DOHH2 (cell line): ENCODE measurements at regions not wholly inside any gene's neighbourhood (a gene's known extent, or its start where the extent isn't known, plus 50 kb on each side); places are given as distances from the start of the nearest gene placed in this dataset.
"Not testable (repeated sequence)": the region's sequence is repeated elsewhere in the genome, so short reads cannot be mapped to it uniquely, and the experiment has no call there.

ENCODE experiments used
- H3F3A ChIP-seq: fragments of 200-600 bp; sonication (generic), shearing (Covaris generic); 2 replicates; pipeline ENCODE4 v1.6.0; 2016; ENCODE audit warnings: antibody characterized with exemption, mild to moderate bottlenecking; ENCODE audit not compliant: control insufficient read depth, insufficient read depth
- H3K27ac ChIP-seq: fragments of 200-600 bp; sonication (generic); 2 replicates; pipeline ENCODE4 v1.5.1; 2014; ENCODE audit warnings: low read depth, mild to moderate bottlenecking, low read length, moderate library complexity
- H3K27me3 ChIP-seq: fragments of 200-600 bp; sonication (generic); 2 replicates; pipeline ENCODE4 v1.6.1; 2014; ENCODE audit warnings: mild to moderate bottlenecking, low read length, mixed read lengths; ENCODE audit not compliant: control insufficient read depth
- H3K36me3 ChIP-seq: fragments of 200-600 bp; sonication (generic); 2 replicates; pipeline ENCODE4 v1.6.1; 2014; ENCODE audit warnings: mild to moderate bottlenecking, low read length, moderate library complexity, mixed read lengths; ENCODE audit not compliant: control insufficient read depth
- H3K4me1 ChIP-seq: fragments of 200-600 bp; sonication (generic); 2 replicates; pipeline ENCODE4 v1.6.1; 2014; ENCODE audit warnings: mild to moderate bottlenecking, low read length, mixed read lengths; ENCODE audit not compliant: control insufficient read depth
- H3K4me2 ChIP-seq: fragments of 200-600 bp; sonication (generic); 2 replicates; pipeline ENCODE4 v1.6.0; 2014; ENCODE audit warnings: mild to moderate bottlenecking, low read length, moderate library complexity
- H3K4me3 ChIP-seq: fragments of 200-600 bp; sonication (generic); 2 replicates; pipeline ENCODE4 v1.5.1; 2014; ENCODE audit warnings: mild to moderate bottlenecking, low read length, mixed read lengths
- H3K79me2 ChIP-seq: fragments of 200-600 bp; sonication (generic); 2 replicates; pipeline ENCODE4 v1.6.1; 2014; ENCODE audit warnings: mild to moderate bottlenecking, low read length, mixed read lengths; ENCODE audit not compliant: control insufficient read depth
- H3K9me2 ChIP-seq: fragments of 200-600 bp; sonication (generic); replicated peaks from 2 replicates; pipeline ENCODE4 v1.6.1; 2014; ENCODE audit warnings: mild to moderate bottlenecking, low read length, mixed read lengths; ENCODE audit not compliant: control insufficient read depth
- H3K9me3 ChIP-seq: fragments of 200-600 bp; sonication (generic); 2 replicates; pipeline ENCODE4 v1.6.1; 2014; ENCODE audit warnings: antibody characterized with exemption, low read length, mixed read lengths; ENCODE audit not compliant: control insufficient read depth, insufficient read depth
- H4K20me1 ChIP-seq: fragments of 200-600 bp; sonication (generic); 2 replicates; pipeline ENCODE4 v1.6.0; 2014; ENCODE audit warnings: low read depth, mild to moderate bottlenecking, antibody characterized with exemption, low read length, moderate library complexity; ENCODE audit not compliant: control insufficient read depth, insufficient read depth
- EZH2phosphoT487 ChIP-seq: fragments of 200-600 bp; sonication (generic); IDR thresholded peaks from 2 replicates; pipeline ENCODE4 v1.6.1; 2017; ENCODE audit warnings: borderline replicate concordance, mild to moderate bottlenecking, antibody characterized with exemption, low read length, moderate library complexity, mixed read lengths
- TF ChIP-seq, protein P1 (sequence below): fragments of 200-600 bp; sonication (generic); IDR thresholded peaks from one replicate; pipeline ENCODE4 v1.5.1; 2014; ENCODE audit warnings: antibody characterized with exemption, mild to moderate bottlenecking, low read depth, low read length; ENCODE audit not compliant: poor library complexity, severe bottlenecking

GRCh38 chr2:90215880-90216279 is 1524.4 kb downstream of the RPIA start:
- peaks cover 68% of the 10 kb centered on the region for H3K4me1 ChIP-seq
- not testable (repeated sequence) for H3K9me2 ChIP-seq, H3K4me3 ChIP-seq, H3K79me2 ChIP-seq, H3K27me3 ChIP-seq, H3K27ac ChIP-seq, H3K36me3 ChIP-seq, H3K9me3 ChIP-seq, H4K20me1 ChIP-seq, H3F3A ChIP-seq
- TF ChIP-seq, protein P1, sequence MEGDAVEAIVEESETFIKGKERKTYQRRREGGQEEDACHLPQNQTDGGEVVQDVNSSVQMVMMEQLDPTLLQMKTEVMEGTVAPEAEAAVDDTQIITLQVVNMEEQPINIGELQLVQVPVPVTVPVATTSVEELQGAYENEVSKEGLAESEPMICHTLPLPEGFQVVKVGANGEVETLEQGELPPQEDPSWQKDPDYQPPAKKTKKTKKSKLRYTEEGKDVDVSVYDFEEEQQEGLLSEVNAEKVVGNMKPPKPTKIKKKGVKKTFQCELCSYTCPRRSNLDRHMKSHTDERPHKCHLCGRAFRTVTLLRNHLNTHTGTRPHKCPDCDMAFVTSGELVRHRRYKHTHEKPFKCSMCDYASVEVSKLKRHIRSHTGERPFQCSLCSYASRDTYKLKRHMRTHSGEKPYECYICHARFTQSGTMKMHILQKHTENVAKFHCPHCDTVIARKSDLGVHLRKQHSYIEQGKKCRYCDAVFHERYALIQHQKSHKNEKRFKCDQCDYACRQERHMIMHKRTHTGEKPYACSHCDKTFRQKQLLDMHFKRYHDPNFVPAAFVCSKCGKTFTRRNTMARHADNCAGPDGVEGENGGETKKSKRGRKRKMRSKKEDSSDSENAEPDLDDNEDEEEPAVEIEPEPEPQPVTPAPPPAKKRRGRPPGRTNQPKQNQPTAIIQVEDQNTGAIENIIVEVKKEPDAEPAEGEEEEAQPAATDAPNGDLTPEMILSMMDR = peak; percentile 40
- H3K4me2 ChIP-seq = 0 out of 2 replicates have a peak overlapping the region, but pooled peaks have one; percentile 8

- H3K4me1 ChIP-seq = peaks cover 73% of the 10 kb centered on the region
- peak overlapping the region; percentile 33; the same call in 1 of the 2 replicates for H3K4me2 ChIP-seq
- H3F3A ChIP-seq, H4K20me1 ChIP-seq, H3K27me3 ChIP-seq, H3K9me3 ChIP-seq, H3K79me2 ChIP-seq, H3K9me2 ChIP-seq, H3K36me3 ChIP-seq: not testable (repeated sequence)
- H3K27ac ChIP-seq = 0 out of 2 replicates have a peak overlapping the region, but pooled peaks have one; percentile 18
- 0 out of 2 replicates have a peak overlapping the region, but pooled peaks have one; percentile 12 for H3K4me3 ChIP-seq
Observed at GRCh38 chr2:90216801-90217200, 1525.3 kb downstream of the RPIA start.

DNA sequence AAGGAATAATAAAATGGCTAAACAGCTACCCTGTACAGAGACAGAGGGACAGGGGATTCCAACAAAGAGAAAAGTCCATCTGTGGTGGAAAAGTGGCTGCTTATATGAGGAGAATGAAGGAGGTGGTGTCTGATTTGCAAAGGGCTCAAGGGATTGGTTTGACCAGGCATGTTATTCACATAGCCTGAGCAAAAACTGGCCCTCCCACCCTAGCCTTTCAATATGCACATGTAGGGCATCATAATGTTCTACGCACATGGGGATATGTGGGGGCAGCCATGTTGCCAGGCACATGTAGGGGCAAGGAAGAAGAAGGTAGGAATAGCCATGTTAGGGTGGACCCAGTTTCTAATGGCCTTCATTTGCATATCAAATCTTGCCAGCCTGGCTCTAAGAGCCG is 1527.1 kb downstream of the RPIA start:
- H3K36me3 ChIP-seq, H3K9me3 ChIP-seq, H3F3A ChIP-seq, H3K27me3 ChIP-seq, H3K9me2 ChIP-seq, H4K20me1 ChIP-seq, H3K79me2 ChIP-seq: not testable (repeated sequence)
- Histone ChIP-seq H3K27ac (peak overlapping the region; percentile 14), H3K4me1 (peaks cover 80% of the 10 kb centered on the region), H3K4me2 (peak overlapping the region; percentile 52), H3K4me3 (peak overlapping the region; percentile 44; the same call in 1 of the 2 replicates)

GRCh38 chr2:90220623-90221299 is 1529.3 kb downstream of the RPIA start:
- H3K4me1 ChIP-seq = peaks cover 63% of the 10 kb centered on the region
- H3K79me2 ChIP-seq, H3K27me3 ChIP-seq, H3F3A ChIP-seq, H3K9me2 ChIP-seq, H3K36me3 ChIP-seq, H4K20me1 ChIP-seq, H3K9me3 ChIP-seq: not testable (repeated sequence)
- H3K4me2 ChIP-seq = peak overlapping the region; percentile 94
- peak overlapping the region; percentile 91 for H3K27ac ChIP-seq
- peak overlapping the region; percentile 94 for H3K4me3 ChIP-seq

DNA sequence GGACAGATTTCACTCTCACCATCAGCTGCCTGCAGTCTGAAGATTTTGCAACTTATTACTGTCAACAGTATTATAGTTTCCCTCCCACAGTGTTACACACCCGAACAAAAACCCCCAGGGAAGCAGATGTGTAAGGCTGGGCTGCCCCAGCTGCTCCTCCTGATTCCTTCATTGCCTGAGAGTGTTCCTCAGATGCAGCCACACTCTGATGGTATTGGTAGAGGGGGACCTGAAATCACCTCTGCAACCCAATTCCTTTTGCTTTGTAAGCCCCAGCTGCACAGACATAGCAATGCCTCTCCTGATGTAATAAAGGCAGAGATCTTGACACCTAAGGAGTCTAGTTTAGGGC is 1529.8 kb downstream of the RPIA start:
- Histone ChIP-seq H3K4me2 (peak overlapping the region; percentile 94), H3K4me3 (peak overlapping the region; percentile 94)

DNA sequence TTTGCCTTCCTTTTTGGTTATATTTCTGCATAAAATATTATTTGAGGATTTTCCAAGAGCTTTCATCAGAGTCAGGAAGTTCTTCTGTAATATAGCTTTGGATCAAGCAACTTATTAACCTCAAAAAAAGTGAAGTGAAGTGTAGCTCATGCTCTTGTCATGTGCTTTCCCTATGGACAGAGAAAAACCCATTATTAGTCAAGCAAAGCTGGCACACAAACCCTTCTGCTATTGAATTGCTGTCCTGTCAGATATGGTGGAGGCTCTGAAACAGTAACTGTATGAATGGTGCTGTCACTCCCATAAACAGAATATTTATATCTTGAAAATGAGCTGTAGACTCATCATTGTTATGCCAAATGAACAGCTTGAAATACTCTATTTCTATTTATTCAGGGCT is 1533.3 kb downstream of the RPIA start:
- peaks cover 33% of the 10 kb centered on the region for H3K4me1 ChIP-seq
- not testable (repeated sequence) for H4K20me1 ChIP-seq, H3F3A ChIP-seq, H3K79me2 ChIP-seq, H3K4me3 ChIP-seq, H3K36me3 ChIP-seq, H3K9me2 ChIP-seq, H3K4me2 ChIP-seq, H3K9me3 ChIP-seq, H3K27me3 ChIP-seq, H3K27ac ChIP-seq

More for the DNA sequence above, 1529.8 kb downstream of the RPIA start:
- Histone ChIP-seq H3K36me3 (no peaks in the 10 kb centered on the region), H3K27me3 (no peaks in the 10 kb centered on the region), H3K4me1 (peaks cover 62% of the 10 kb centered on the region), H3K27ac (peak overlapping the region; percentile 91), H3K79me2 (peaks cover 5% of the 10 kb centered on the region), H3F3A (no peaks in the 10 kb centered on the region), H3K9me2 (no peaks in the 10 kb centered on the region), H3K9me3 (no peaks in the 10 kb centered on the region), H4K20me1 (no peaks in the 10 kb centered on the region)
- TF ChIP-seq, protein P1 = no peak
- TF ChIP-seq EZH2phosphoT487 = no peak
